ENCODE measurements at regions not wholly inside any gene's neighbourhood (a gene's known extent, or its start where the extent isn't known, plus 50 kb on each side); places are given as distances from the start of the nearest gene placed in this dataset.

- TF ChIP-seq EZH2 (IDR thresholded peaks at IDR 0.05; ENCODE audit: borderline replicate concordance, low read depth, low read length, severe bottlenecking) (no peak), CTCF (IDR thresholded peaks at IDR 0.05; ENCODE audit: borderline replicate concordance, extremely low read depth, low read length, poor library complexity, severe bottlenecking) (no peak)
Measured at GRCh38 chr1:90414201-90414600, 302.9 kb downstream of the BARHL2 start.

Measured in DND-41 (cell line).